ENCODE measurements at regions not wholly inside any gene's neighbourhood (a gene's known extent, or its start where the extent isn't known, plus 50 kb on each side); places are given as distances from the start of the nearest gene placed in this dataset.

- TF ChIP-seq POLR2A (IDR thresholded peaks at IDR 0.05) (no peak), CTCF (IDR thresholded peaks at IDR 0.05) (no peak)
Observed at GRCh38 chr9:87402537-87402936, 95.1 kb upstream of the DAPK1 start.

Data from suprapubic skin (tissue), 3 donors.